ES-I3 (cell line): ENCODE measurements at regions not wholly inside any gene's neighbourhood (a gene's known extent, or its start where the extent isn't known, plus 50 kb on each side); places are given as distances from the start of the nearest gene placed in this dataset.

Source experiments
- H3K36me3 ChIP-seq: 2 replicates; pipeline ENCODE4 v1.6.1; 2013; ENCODE audit warnings: mild to moderate bottlenecking, low read length, control low read depth, moderate library complexity; ENCODE audit not compliant: insufficient read depth
- H3K4me1 ChIP-seq: 2 replicates; pipeline ENCODE4 v1.6.1; 2013; ENCODE audit warnings: mild to moderate bottlenecking, control low read depth, low read length; ENCODE audit not compliant: insufficient read depth
- H3K9ac ChIP-seq: 2 replicates; pipeline ENCODE4 v1.6.1; 2013; ENCODE audit warnings: low read depth, mild to moderate bottlenecking, low read length, moderate library complexity
- H3K9me3 ChIP-seq: 2 replicates; pipeline ENCODE4 v1.6.1; 2013; ENCODE audit warnings: mild to moderate bottlenecking, low read length, moderate library complexity; ENCODE audit not compliant: control insufficient read depth, insufficient read depth

DNA sequence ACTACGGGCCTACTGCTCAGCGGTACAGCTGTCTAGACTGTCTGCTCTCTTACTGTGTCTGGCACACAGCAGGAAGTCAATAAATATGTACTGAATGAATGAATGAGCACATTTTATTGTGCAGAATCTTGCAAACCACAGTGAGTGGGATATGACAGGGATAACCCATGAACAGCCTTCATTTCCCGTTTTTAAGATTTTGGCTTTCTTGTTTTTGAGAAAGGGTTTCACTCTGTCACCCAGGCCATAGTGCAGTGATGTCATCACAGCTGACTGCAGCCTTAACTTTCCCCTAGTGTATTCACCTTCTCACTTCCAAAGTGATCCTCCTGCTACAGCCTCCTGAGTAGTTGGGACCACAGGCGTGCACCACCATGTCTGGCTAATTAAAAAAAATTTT, 203.1 kb downstream of the AEBP2 start:
- no peaks in the 10 kb centered on the region; the same call in 1 of the 2 replicates for H3K36me3 ChIP-seq
- peaks cover 7% of the 10 kb centered on the region; the same call in 1 of the 2 replicates for H3K9me3 ChIP-seq
- no peak overlapping the region for H3K9ac ChIP-seq
- peaks cover 8% of the 10 kb centered on the region for H3K4me1 ChIP-seq

- Histone ChIP-seq H3K36me3 (no peaks in the 10 kb centered on the region; the same call in 1 of the 2 replicates), H3K4me1 (peaks cover 8% of the 10 kb centered on the region), H3K9ac (no peak overlapping the region), H3K9me3 (peaks cover 7% of the 10 kb centered on the region; the same call in 1 of the 2 replicates)
Measured at GRCh38 chr12:19643635-19644034, 204.3 kb downstream of the AEBP2 start.

DNA sequence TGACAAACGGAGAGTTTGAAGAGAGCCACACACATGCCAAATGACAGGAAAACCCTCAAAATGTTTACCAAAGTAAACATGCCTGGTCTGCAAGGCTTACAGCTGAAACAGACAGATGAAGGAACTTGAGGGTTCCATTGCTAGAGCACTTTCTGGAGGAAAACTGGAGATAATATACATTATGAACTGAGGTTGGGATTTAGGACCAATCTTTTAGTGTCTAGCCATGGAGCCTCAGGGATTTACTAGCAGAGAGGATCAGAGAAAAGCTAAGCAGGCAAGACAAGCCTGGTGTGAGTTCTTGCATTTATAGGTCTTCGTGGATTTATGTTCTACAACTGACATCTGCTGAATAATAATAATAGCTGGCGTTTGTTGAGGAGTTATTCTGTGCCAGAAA, 205.3 kb downstream of the AEBP2 start:
- Histone ChIP-seq H3K36me3 (no peaks in the 10 kb centered on the region; the same call in 1 of the 2 replicates), H3K4me1 (peaks cover 8% of the 10 kb centered on the region), H3K9me3 (peaks cover 7% of the 10 kb centered on the region; the same call in 1 of the 2 replicates), H3K9ac (no peak overlapping the region; the same call in 1 of the 2 replicates)

DNA sequence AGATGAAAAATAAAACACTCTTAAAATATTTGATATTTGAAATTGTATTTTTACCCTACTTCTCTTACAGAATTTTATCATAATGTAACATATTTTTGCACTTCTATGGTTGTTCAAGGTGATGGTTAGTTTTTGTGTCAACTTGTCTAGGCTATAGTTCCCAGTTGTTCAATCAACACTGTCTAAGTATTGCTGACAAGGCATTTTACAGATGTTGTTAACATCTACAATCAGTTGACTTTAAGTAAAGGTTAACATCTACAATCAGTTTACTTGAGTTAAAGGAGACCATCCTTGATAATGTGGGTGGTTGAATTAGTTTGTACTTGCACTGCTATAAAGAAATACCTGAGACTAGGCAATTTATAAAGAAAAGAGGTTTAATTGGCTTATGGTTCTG, 206.5 kb downstream of the AEBP2 start:
- Histone ChIP-seq H3K9me3 (peaks cover 7% of the 10 kb centered on the region; the same call in 1 of the 2 replicates), H3K36me3 (no peaks in the 10 kb centered on the region; the same call in 1 of the 2 replicates), H3K9ac (no peak overlapping the region), H3K4me1 (peaks cover 8% of the 10 kb centered on the region)

- peaks cover 8% of the 10 kb centered on the region for H3K4me1 ChIP-seq
- H3K9ac ChIP-seq = no peak overlapping the region
- H3K9me3 ChIP-seq = peaks cover 7% of the 10 kb centered on the region; the same call in 1 of the 2 replicates
- H3K36me3 ChIP-seq = no peaks in the 10 kb centered on the region; the same call in 1 of the 2 replicates
Measured at GRCh38 chr12:19646599-19646998, 207.3 kb downstream of the AEBP2 start.

GRCh38 chr12:19647806-19648556, 208.7 kb downstream of the AEBP2 start:
- Histone ChIP-seq H3K4me1 (peaks cover 8% of the 10 kb centered on the region), H3K9me3 (peaks cover 7% of the 10 kb centered on the region; the same call in 1 of the 2 replicates), H3K9ac (no peak overlapping the region), H3K36me3 (no peaks in the 10 kb centered on the region; the same call in 1 of the 2 replicates)

DNA sequence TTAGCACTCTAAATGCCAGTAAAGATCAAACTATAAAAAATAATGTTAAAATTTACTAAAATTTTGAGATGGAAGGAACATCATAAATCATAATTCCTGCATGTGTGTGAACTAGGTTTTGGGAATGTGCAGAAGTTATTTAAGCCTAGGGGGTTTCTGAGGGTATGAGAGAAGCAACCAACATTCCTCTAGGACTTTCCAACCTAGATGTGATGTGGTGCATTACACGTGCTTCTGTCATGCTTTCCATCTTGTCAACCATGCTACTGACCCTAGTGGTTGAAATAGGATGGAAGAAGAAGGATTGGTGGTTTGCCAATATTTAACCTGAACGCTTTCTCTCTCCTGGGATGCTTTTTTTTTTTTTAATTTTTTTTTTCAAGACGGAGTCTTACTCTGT, 209.3 kb downstream of the AEBP2 start:
- Histone ChIP-seq H3K36me3 (no peaks in the 10 kb centered on the region; the same call in 1 of the 2 replicates), H3K4me1 (peaks cover 6% of the 10 kb centered on the region; the same call in 1 of the 2 replicates), H3K9ac (no peak overlapping the region), H3K9me3 (peaks cover 7% of the 10 kb centered on the region; the same call in 1 of the 2 replicates)

DNA sequence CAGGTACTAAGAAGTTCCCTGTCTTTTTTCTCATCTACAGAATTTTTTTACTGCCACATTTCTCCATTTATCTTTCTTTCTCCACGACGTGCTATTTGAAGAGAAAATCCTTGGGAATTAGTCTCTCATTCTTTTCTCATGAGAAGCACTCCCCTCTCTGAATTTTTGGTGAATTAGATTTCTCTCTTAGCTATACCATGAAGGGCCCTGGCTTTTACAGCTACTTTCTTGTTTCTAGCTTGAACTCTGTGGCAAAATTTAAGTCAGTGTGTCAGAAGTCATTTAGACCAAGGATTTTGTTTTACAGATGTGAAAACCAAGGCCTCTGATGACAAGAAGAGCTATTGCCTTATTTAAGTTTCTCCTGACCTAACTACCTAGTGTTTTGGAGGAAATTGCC, 213.1 kb downstream of the AEBP2 start:
- Histone ChIP-seq H3K36me3 (no peaks in the 10 kb centered on the region), H3K9ac (no peak overlapping the region), H3K9me3 (no peaks in the 10 kb centered on the region; the same call in 1 of the 2 replicates), H3K4me1 (no peaks in the 10 kb centered on the region)

DNA sequence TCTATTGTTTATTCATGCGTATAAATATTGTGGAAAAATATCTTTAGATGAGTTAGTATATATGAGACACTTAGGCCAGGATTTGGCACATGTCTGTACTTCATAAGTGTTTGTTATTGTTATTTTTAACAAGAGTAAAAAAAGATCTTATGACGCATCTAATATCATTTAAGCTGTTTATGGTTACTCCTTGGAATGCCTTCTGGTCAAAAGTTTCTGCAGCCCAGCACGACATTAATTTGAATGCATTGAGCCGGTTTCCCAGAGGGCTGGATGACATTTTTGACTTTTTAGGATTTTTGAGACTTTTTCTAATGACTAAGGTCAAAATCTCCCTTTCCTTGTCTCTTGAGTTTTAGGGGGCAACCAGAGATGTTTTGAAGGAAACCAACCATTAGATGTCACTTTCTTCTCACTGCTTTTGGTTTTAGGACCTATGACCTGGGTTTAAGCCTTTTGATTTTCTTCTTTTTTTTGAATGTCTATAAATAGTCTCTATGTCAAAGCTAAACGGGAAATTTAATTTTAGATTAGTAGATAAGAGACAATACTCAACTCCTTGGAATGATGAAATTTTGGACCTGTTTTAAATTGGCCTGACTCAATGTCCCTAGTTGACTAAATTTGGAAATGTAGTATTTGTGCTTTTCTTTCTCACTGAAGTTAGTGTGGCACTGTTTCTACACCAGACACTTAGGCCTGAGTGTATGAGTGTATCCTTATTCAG, 215.5 kb downstream of the AEBP2 start:
- no peaks in the 10 kb centered on the region for H3K36me3 ChIP-seq
- H3K9ac ChIP-seq = no peak overlapping the region
- peaks cover under 1% of the 10 kb centered on the region; the same call in 1 of the 2 replicates for H3K9me3 ChIP-seq
- H3K4me1 ChIP-seq = no peaks in the 10 kb centered on the region

- Histone ChIP-seq H3K36me3 (no peaks in the 10 kb centered on the region), H3K4me1 (no peaks in the 10 kb centered on the region), H3K9me3 (peaks cover 3% of the 10 kb centered on the region; the same call in 1 of the 2 replicates), H3K9ac (no peak overlapping the region)
Measured at GRCh38 chr12:19657118-19657731, 217.9 kb downstream of the AEBP2 start.

DNA sequence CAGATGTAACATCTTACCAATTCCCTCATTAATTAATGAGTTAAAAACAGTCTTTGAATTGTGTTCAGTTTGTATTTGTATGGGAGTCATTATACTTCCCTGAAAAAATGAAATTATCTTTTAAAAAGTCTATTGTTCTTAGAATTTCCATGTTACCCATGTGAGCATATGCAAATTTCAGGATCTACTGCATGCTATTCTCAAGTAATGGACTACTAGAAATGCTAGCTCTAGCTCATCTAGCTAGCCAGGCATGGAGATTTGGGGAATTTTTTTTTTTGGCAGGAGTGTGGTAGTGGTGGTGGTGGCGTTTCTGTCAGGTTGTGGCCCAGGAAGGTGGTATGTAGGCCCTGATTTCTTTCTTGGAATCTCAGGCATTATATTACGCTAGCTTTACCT, 218.4 kb downstream of the AEBP2 start:
- Histone ChIP-seq H3K36me3 (no peaks in the 10 kb centered on the region), H3K9me3 (peaks cover 3% of the 10 kb centered on the region; the same call in 1 of the 2 replicates), H3K9ac (no peak overlapping the region), H3K4me1 (no peaks in the 10 kb centered on the region)

- Histone ChIP-seq H3K9ac (no peak overlapping the region), H3K36me3 (no peaks in the 10 kb centered on the region; the same call in 1 of the 2 replicates), H3K4me1 (no peaks in the 10 kb centered on the region), H3K9me3 (peaks cover 3% of the 10 kb centered on the region; the same call in 1 of the 2 replicates)
Measured at GRCh38 chr12:19659086-19659485, 219.8 kb downstream of the AEBP2 start.

- Histone ChIP-seq H3K9ac (no peak overlapping the region), H3K36me3 (no peaks in the 10 kb centered on the region; the same call in 1 of the 2 replicates), H3K4me1 (no peaks in the 10 kb centered on the region), H3K9me3 (peaks cover 3% of the 10 kb centered on the region; the same call in 1 of the 2 replicates)
Measured at GRCh38 chr12:19659501-19659900, 220.2 kb downstream of the AEBP2 start.
